Epithelial cell of esophagus (primary cell): ENCODE measurements at regions not wholly inside any gene's neighbourhood (a gene's known extent, or its start where the extent isn't known, plus 50 kb on each side); places are given as distances from the start of the nearest gene placed in this dataset.

ENCODE experiments used
- DNase-seq: peaks from one replicate; pipeline ENCODE4 v3.0.0; 2010; ENCODE audit warnings: low read depth
- H3K4me3 ChIP-seq: 2 replicates; pipeline ENCODE4 v1.5.1; 2011; ENCODE audit warnings: mild to moderate bottlenecking, low read length, control low read depth
- TF ChIP-seq, protein P1 (sequence below): IDR thresholded peaks from 2 replicates; pipeline ENCODE4 v1.5.1; 2011; ENCODE audit warnings: low read depth, mild to moderate bottlenecking, low read length, control low read depth, inconsistent platforms; ENCODE audit not compliant: insufficient read depth; ENCODE audit errors: missing control alignments

DNA sequence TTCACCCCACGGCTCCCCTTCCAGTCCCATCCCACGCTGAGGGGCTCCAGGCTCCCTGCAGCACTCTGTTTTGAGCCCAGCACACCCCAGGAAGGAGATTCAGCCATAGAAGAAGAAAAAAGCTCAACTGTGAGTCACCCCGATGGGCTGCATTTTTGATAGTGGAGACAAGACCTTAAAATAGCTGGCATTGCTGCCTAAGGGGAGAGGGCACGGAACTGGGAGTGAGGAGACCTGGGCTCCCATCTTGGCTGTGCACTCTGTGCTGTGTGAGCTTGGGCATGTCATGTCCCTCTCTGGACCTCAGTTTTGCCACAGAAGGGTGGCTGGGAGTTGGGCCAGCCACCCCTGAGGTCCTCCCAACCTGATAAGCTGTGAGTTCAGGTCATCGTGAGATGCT lies 57.2 kb upstream of the SMAD6 start:
- no peak for DNase-seq
- TF ChIP-seq, protein P1, sequence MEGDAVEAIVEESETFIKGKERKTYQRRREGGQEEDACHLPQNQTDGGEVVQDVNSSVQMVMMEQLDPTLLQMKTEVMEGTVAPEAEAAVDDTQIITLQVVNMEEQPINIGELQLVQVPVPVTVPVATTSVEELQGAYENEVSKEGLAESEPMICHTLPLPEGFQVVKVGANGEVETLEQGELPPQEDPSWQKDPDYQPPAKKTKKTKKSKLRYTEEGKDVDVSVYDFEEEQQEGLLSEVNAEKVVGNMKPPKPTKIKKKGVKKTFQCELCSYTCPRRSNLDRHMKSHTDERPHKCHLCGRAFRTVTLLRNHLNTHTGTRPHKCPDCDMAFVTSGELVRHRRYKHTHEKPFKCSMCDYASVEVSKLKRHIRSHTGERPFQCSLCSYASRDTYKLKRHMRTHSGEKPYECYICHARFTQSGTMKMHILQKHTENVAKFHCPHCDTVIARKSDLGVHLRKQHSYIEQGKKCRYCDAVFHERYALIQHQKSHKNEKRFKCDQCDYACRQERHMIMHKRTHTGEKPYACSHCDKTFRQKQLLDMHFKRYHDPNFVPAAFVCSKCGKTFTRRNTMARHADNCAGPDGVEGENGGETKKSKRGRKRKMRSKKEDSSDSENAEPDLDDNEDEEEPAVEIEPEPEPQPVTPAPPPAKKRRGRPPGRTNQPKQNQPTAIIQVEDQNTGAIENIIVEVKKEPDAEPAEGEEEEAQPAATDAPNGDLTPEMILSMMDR, result no peak

DNA sequence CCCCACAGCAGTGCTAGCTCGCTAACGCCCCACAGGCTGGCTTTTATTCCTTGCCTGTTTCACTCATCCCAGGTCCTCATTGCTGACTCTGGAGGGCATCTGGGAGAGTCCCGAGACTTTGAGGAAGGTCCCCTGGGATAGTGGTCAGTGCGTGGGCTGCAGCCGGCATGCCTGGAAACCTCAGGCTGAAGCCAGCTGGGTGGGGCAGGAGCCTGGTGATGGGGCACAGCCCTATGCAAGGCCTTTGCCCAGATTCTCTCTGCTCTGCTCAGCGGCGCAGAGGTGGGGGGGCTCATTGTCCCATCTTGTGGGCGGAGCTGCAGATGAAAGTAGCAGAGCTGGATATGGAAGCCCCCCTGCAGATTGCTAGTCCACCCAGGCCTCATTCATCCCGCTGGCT lies 55.7 kb upstream of the SMAD6 start:
- TF ChIP-seq, protein P1, result no peak
- no peak for DNase-seq
- no peak overlapping the region for H3K4me3 ChIP-seq

More for the DNA sequence above, 57.2 kb upstream of the SMAD6 start:
- H3K4me3 ChIP-seq, result no peak overlapping the region

DNA sequence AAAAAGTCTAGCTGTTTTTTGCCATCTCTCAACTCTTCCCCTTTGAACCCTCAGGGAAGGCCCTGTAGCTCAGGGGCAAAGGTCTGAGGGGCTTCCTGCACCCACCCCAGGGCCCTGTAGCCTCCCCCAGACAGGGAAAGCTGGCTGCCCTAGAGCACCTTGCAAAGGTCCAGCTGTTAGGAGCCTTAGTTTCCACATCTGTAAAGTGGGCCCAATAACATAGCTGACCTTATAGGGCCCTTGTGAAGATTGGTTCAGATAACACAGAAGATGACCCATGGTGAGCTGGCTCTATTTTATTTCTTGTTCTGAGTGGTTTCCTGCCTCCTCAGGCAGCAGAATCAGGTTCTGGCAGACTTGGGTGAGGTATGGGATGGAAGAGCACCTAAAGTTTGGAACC lies 55.2 kb upstream of the SMAD6 start:
- TF ChIP-seq, protein P1, result no peak
- peak; percentile 14 for DNase-seq
- H3K4me3 ChIP-seq, result no peak overlapping the region

DNA sequence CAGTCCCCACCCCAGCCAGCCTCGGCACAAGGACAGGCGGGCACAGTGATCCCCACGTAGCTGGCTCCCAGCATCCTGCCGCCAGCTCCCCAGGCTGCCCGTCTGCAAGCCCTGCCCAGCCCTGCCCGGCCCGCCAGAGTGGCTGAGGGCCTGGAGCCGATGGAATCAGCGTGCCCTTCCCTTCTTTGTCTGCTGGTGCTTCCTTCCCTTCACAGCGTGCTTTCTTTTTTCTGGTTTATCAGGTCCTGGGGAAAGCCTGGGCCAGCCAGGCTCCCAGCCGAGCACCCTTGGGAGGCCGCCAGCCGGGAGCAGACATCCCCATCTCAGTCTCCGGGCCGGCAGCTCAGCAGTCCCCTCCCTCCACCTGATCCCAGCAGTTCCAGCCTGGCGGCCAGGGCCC lies 54.7 kb upstream of the SMAD6 start:
- H3K4me3 ChIP-seq, result no peak overlapping the region
- TF ChIP-seq, protein P1, result no peak
- DNase-seq, result peak; percentile 59

DNA sequence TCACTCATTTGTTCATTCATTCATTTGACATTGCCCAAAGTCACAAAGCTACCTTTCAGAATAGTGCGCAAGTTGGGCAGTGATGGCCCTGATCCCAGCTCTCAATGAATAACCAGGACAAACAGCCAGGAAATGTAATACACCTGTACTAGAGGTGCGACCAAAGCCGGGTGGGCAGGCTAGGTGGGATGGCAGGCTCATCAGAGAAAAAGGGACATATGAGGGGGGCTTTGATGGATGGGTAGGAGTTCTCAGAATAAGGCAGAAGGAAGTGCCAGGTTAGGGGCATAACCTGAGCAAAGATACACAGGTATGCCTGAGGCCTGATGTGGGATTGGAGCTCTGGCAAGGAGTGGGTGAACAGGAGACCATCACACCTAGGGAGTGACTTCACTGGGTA lies 53.4 kb upstream of the SMAD6 start:
- DNase-seq, result no peak
- TF ChIP-seq, protein P1, result no peak
- H3K4me3 ChIP-seq, result no peak overlapping the region

DNA sequence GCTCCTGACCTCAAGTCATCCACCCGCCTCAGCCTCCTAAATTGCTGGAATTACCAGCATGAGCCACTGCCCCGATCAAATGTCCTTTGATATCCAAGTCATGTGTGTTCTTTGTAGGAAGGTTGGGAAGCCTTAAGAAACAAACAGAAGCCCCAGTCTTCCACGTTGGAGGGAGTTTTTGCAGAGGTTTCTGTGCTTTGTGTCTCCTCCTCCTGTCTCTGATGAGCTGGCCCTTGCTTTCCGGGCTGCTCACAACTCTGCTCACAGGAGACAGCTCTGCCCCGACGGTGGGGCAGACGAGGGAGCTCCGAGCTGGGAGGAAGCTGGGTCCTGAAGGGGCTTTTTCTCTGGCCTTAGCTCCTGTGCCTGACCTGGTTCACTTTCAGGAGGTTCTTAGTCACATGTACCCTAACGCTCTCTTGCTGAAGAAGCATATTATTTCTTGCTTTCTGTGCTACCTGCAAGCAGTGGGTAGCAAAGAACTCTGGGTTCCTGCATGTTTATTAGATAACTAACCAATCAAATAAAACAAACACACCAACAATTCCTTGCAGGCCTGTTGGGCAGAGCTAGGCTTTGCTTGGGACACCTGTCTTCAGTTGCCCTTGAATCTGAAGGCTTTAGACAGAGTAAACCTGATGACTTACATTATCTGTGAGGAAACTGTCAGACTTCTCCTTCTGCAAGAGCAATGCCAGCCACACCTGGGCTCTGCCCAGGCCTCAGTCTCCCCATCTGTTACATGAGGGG lies 52.6 kb upstream of the SMAD6 start:
- DNase-seq, result no peak
- H3K4me3 ChIP-seq, result no peak overlapping the region
- TF ChIP-seq, protein P1, result no peak

DNA sequence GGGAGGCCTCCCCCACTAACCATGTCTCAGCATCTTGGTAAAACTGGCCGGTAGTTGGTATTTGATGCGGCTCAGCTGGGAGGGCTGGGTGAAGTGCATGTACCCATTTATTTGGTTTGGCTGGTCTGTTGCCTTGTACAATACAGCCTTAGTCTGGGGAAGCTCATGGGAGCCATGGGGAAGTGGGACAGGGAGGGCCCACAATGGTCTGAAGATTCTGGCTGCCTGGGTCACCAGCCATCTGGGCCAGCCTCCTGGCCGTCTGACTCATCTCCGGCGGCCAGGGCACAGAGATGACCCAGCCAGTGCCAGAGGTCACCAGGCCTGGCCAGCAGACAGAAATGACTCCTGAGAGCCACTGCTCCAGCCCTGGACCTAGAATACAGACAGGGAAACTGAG lies 51.6 kb upstream of the SMAD6 start:
- no peak for DNase-seq
- H3K4me3 ChIP-seq, result no peak overlapping the region
- TF ChIP-seq, protein P1, result no peak
